Keratinocyte (primary cell): ENCODE measurements at regions not wholly inside any gene's neighbourhood (a gene's known extent, or its start where the extent isn't known, plus 50 kb on each side); places are given as distances from the start of the nearest gene placed in this dataset.
"Not testable (repeated sequence)": the region's sequence is repeated elsewhere in the genome, so short reads cannot be mapped to it uniquely, and the experiment has no call there.

ENCODE experiments used
- DNase-seq: peaks from one replicate; pipeline ENCODE4 v3.0.0-alpha.2; 2011; ENCODE audit warnings: low read depth, missing footprints, low spot score
- FAIRE-seq: peaks from 2 replicates; lab custom pipeline; 2011; peaks lifted over from hg19 to GRCh38; lab: Jason Lieb, UNC
- H2AFZ ChIP-seq: 2 replicates; pipeline ENCODE4 v1.6.0; 2012; ENCODE audit warnings: low read length, control low read depth, inconsistent platforms; ENCODE audit not compliant: control insufficient read depth
- H3K27ac ChIP-seq: 2 replicates; pipeline ENCODE4 v1.5.1; 2011; ENCODE audit warnings: low read length; ENCODE audit not compliant: control insufficient read depth, insufficient read depth
- H3K27me3 ChIP-seq: 3 replicates; pipeline ENCODE4 v1.6.0; 2011; ENCODE audit warnings: low read length; ENCODE audit not compliant: control insufficient read depth, insufficient read depth; ENCODE audit errors: extremely low read depth
- H3K36me3 ChIP-seq, 2 experiments: 2 replicates in 1 of 2; 3 replicates in 1 of 2; pipeline ENCODE4 v1.5.1; 2011; ENCODE audit warnings: low read length in 2 of 2, mild to moderate bottlenecking in 1 of 2; ENCODE audit not compliant: control insufficient read depth in 2 of 2, insufficient read depth in 2 of 2; ENCODE audit errors: extremely low read depth in 1 of 2
- H3K4me1 ChIP-seq: 3 replicates; pipeline ENCODE4 v1.5.1; 2011; ENCODE audit warnings: low read length; ENCODE audit not compliant: control insufficient read depth, insufficient read depth; ENCODE audit errors: extremely low read depth
- H3K4me2 ChIP-seq: 3 replicates; pipeline ENCODE4 v1.6.0; 2011; ENCODE audit warnings: low read depth, low read length; ENCODE audit not compliant: control insufficient read depth, insufficient read depth; ENCODE audit errors: extremely low read depth
- H3K4me3 ChIP-seq, 3 experiments: fragments of 200-600 bp in 1 of 3; sonication (generic) in 1 of 3; 2 replicates in 2 of 3; 3 replicates in 1 of 3; pipeline ENCODE4 v1.5.1; 2011 to 2016; ENCODE audit warnings: low read length in 3 of 3, mild to moderate bottlenecking in 3 of 3, control low read depth in 2 of 3, inconsistent platforms in 1 of 3, low read depth in 1 of 3, mixed read lengths in 1 of 3, mixed run types in 1 of 3, moderate library complexity in 1 of 3; ENCODE audit not compliant: control insufficient read depth in 2 of 3, insufficient read depth in 2 of 3; ENCODE audit errors: extremely low read depth in 1 of 3
- H3K79me2 ChIP-seq: 2 replicates; pipeline ENCODE4 v1.6.0; 2012; ENCODE audit warnings: low read length; ENCODE audit not compliant: control insufficient read depth, insufficient read depth
- H3K9ac ChIP-seq: 3 replicates; pipeline ENCODE4 v1.6.0; 2011; ENCODE audit warnings: low read length; ENCODE audit not compliant: control insufficient read depth, insufficient read depth; ENCODE audit errors: extremely low read depth
- H3K9me1 ChIP-seq: 3 replicates; pipeline ENCODE4 v1.6.0; 2011; ENCODE audit warnings: low read length; ENCODE audit not compliant: control insufficient read depth, insufficient read depth; ENCODE audit errors: extremely low read depth
- H3K9me3 ChIP-seq: 2 replicates; pipeline ENCODE4 v1.5.1; 2012; ENCODE audit warnings: low read depth, low read length; ENCODE audit not compliant: control insufficient read depth
- H4K20me1 ChIP-seq: 3 replicates; pipeline ENCODE4 v1.6.0; 2011; ENCODE audit warnings: low read length; ENCODE audit not compliant: control insufficient read depth, insufficient read depth; ENCODE audit errors: extremely low read depth
- CTCF ChIP-seq, 3 experiments: IDR thresholded peaks in 1 of 3; conservative IDR thresholded peaks in 1 of 3; optimal IDR thresholded peaks in 1 of 3; 2 replicates in 2 of 3; 3 replicates in 1 of 3; pipeline versions ENCODE3 to v1.5.1; 2011; ENCODE audit warnings: low read length in 3 of 3, mild to moderate bottlenecking in 3 of 3, moderate library complexity in 2 of 3, control low read depth in 1 of 3, inconsistent platforms in 1 of 3; ENCODE audit not compliant: insufficient read depth in 2 of 3; ENCODE audit errors: extremely low read depth in 1 of 3
- EZH2 ChIP-seq: IDR thresholded peaks from one replicate; pipeline ENCODE4 v1.6.1; 2012; ENCODE audit warnings: inconsistent platforms, mild to moderate bottlenecking, low read length, moderate library complexity
- dilution Hi-C: fragments of 300-500 bp; cut with MboI; formaldehyde crosslinking; loops from one replicate; pipeline ENCODE4 v1.7.0; 2020; ENCODE audit warnings: low sequenced_read_pairs; ENCODE audit not compliant: extremely low pct_ligation_motif_present

GRCh38 chrX:84796321-84796720 is 207.4 kb upstream of the APOOL start:
- dilution Hi-C loops = no loop called here

GRCh38 chrX:84830836-84831235 is 172.8 kb upstream of the APOOL start:
- no peaks in the 10 kb centered on the region for H3K36me3 ChIP-seq
- no peak for FAIRE-seq
- no peak overlapping the region for H2AFZ ChIP-seq
- H3K27me3 ChIP-seq = no peaks in the 10 kb centered on the region
- no peaks in the 10 kb centered on the region for H3K9me3 ChIP-seq
- H3K4me2 ChIP-seq = no peak overlapping the region
- H3K9me1 ChIP-seq = no peaks in the 10 kb centered on the region
- H3K4me3 ChIP-seq = no peak overlapping the region
- H3K4me1 ChIP-seq = no peaks in the 10 kb centered on the region
- H3K79me2 ChIP-seq = no peaks in the 10 kb centered on the region
- H3K27ac ChIP-seq = no peak overlapping the region
- DNase-seq = no peak
- no peaks in the 10 kb centered on the region for H4K20me1 ChIP-seq
- dilution Hi-C loops = no loop called here
- no peak overlapping the region for H3K9ac ChIP-seq
- no peak for TF ChIP-seq CTCF (optimal IDR thresholded peaks at IDR 0.05 in 1 of 3, IDR thresholded peaks at IDR 0.05 in 1 of 3, conservative IDR thresholded peaks at IDR 0.05 in 1 of 3; ENCODE audit: extremely low read depth in 1 of 3, insufficient read depth in 2 of 3, low read length in 3 of 3)
- TF ChIP-seq EZH2 = no peak

More at GRCh38 chrX:84796321-84796720, 207.4 kb upstream of the APOOL start:
- DNase-seq (no peak), FAIRE-seq (no peak)
- Histone ChIP-seq H3K4me3 (no peak overlapping the region), H2AFZ (no peak overlapping the region), H3K4me1 (no peaks in the 10 kb centered on the region), H4K20me1 (no peaks in the 10 kb centered on the region), H3K9me1 (no peaks in the 10 kb centered on the region), H3K4me2 (no peak overlapping the region), H3K9me3 (no peaks in the 10 kb centered on the region), H3K27me3 (no peaks in the 10 kb centered on the region), H3K36me3 (no peaks in the 10 kb centered on the region), H3K9ac (no peak overlapping the region), H3K79me2 (no peaks in the 10 kb centered on the region), H3K27ac (no peak overlapping the region)
- TF ChIP-seq CTCF (optimal IDR thresholded peaks at IDR 0.05 in 1 of 3, IDR thresholded peaks at IDR 0.05 in 1 of 3, conservative IDR thresholded peaks at IDR 0.05 in 1 of 3; ENCODE audit: extremely low read depth in 1 of 3, insufficient read depth in 2 of 3, low read length in 3 of 3) (no peak), EZH2 (no peak)

- H3K27me3 ChIP-seq, H3K4me3 ChIP-seq, H3K79me2 ChIP-seq, H3K9ac ChIP-seq, H3K4me1 ChIP-seq, dilution Hi-C loops, DNase-seq, H2AFZ ChIP-seq, H3K27ac ChIP-seq, H3K9me1 ChIP-seq, FAIRE-seq, H3K36me3 ChIP-seq, H4K20me1 ChIP-seq, H3K9me3 ChIP-seq, H3K4me2 ChIP-seq: not testable (repeated sequence)
Measured at GRCh38 chrX:84846541-84846940, 157.1 kb upstream of the APOOL start.

- H2AFZ ChIP-seq, H3K36me3 ChIP-seq, H3K4me3 ChIP-seq, H4K20me1 ChIP-seq, H3K27ac ChIP-seq, H3K4me1 ChIP-seq, dilution Hi-C loops, H3K9me1 ChIP-seq, H3K27me3 ChIP-seq, FAIRE-seq, DNase-seq, H3K9ac ChIP-seq, H3K79me2 ChIP-seq, H3K9me3 ChIP-seq, H3K4me2 ChIP-seq: not testable (repeated sequence)
Measured at GRCh38 chrX:84851183-84851582, 152.5 kb upstream of the APOOL start.
